H1 (cell line): ENCODE measurements at regions not wholly inside any gene's neighbourhood (a gene's known extent, or its start where the extent isn't known, plus 50 kb on each side); places are given as distances from the start of the nearest gene placed in this dataset.

Source experiments
- CTCF ChIA-PET: fragments of 300-600 bp; sonication (Branson Sonifier 250); formaldehyde crosslinking; loops from one replicate; lab custom pipeline; 2021; ENCODE audit not compliant: partially characterized antibody; lab: Charles Lee
- POLR2A ChIA-PET: fragments of 300-600 bp; sonication (Branson Sonifier 250); formaldehyde crosslinking; loops from one replicate; lab custom pipeline; 2021; ENCODE audit warnings: inconsistent platforms; ENCODE audit not compliant: partially characterized antibody; lab: Charles Lee
- DNase-seq, 2 experiments: peaks; one replicate each; pipeline versions ENCODE4 v3.0.0 to v3.0.0-alpha.2; 2010 to 2022; ENCODE audit warnings: low spot score in 2 of 2, low read depth in 1 of 2, mixed read lengths in 1 of 2
- FAIRE-seq: peaks from 2 replicates; lab custom pipeline; 2011; peaks lifted over from hg19 to GRCh38; lab: Jason Lieb, UNC
- H2AFZ ChIP-seq: 2 replicates; pipeline ENCODE4 v1.8.1; 2012; ENCODE audit warnings: low read length, inconsistent platforms
- H2AK5ac ChIP-seq: 2 replicates; pipeline ENCODE4 v1.6.1; 2013; ENCODE audit warnings: low read depth, low read length
- H2BK120ac ChIP-seq: replicated peaks from 2 replicates; pipeline ENCODE3; 2013; ENCODE audit warnings: low read depth, low read length, inconsistent platforms
- H2BK12ac ChIP-seq: 2 replicates; pipeline ENCODE4 v1.6.1; 2013; ENCODE audit warnings: low read depth, low read length
- H2BK15ac ChIP-seq: 2 replicates; pipeline ENCODE4 v1.6.1; 2013; ENCODE audit warnings: low read length
- H2BK20ac ChIP-seq: 2 replicates; pipeline ENCODE4 v1.6.1; 2013; ENCODE audit warnings: low read length
- H2BK5ac ChIP-seq: 2 replicates; pipeline ENCODE4 v1.6.1; 2013; ENCODE audit warnings: low read depth, low read length
- H3K14ac ChIP-seq: 2 replicates; pipeline ENCODE4 v1.6.1; 2013; ENCODE audit warnings: inconsistent platforms; ENCODE audit not compliant: insufficient read length
- H3K18ac ChIP-seq: 2 replicates; pipeline ENCODE4 v1.6.1; 2013; ENCODE audit warnings: low read length; ENCODE audit errors: extremely low read depth
- H3K23ac ChIP-seq: 2 replicates; pipeline ENCODE4 v1.6.1; 2013; ENCODE audit warnings: inconsistent platforms; ENCODE audit not compliant: insufficient read length
- H3K23me2 ChIP-seq: 2 replicates; pipeline ENCODE4 v1.6.1; 2013; ENCODE audit warnings: low read depth, low read length
- H3K27ac ChIP-seq: 2 replicates; pipeline ENCODE4 v1.6.1; 2011; ENCODE audit warnings: low read depth, low read length, inconsistent platforms
- H3K27me3 ChIP-seq, 4 experiments: replicated peaks in 1 of 4; 1 replicate in 1 of 4; 2 replicates in 3 of 4; pipeline versions ENCODE4 v1.6.1 to v1.8.1; 2011 to 2013; ENCODE audit warnings: low read length in 3 of 4, mild to moderate bottlenecking in 3 of 4, inconsistent platforms in 2 of 4, mixed read lengths in 2 of 4, moderate library complexity in 1 of 4; ENCODE audit not compliant: control insufficient read depth in 3 of 4, insufficient read depth in 3 of 4; ENCODE audit errors: extremely low read depth in 1 of 4
- H3K36me3 ChIP-seq, 4 experiments: 2 replicates each; pipeline versions ENCODE4 v1.6.1 to v1.8.1; 2011 to 2013; ENCODE audit warnings: mild to moderate bottlenecking in 4 of 4, low read length in 3 of 4, moderate library complexity in 2 of 4, control low read depth in 1 of 4, inconsistent platforms in 1 of 4; ENCODE audit not compliant: insufficient read depth in 4 of 4, control insufficient read depth in 2 of 4
- H3K4ac ChIP-seq: replicated peaks from 2 replicates; pipeline ENCODE3; 2013; ENCODE audit warnings: low read length, low read depth, mixed read lengths, inconsistent platforms; ENCODE audit not compliant: insufficient read length
- H3K4me1 ChIP-seq, 4 experiments: replicated peaks in 1 of 4; 1 replicate in 1 of 4; 2 replicates in 3 of 4; pipeline versions ENCODE4 v1.6.1 to v1.8.1; 2011 to 2013; ENCODE audit warnings: low read length in 3 of 4, inconsistent platforms in 2 of 4, mixed read lengths in 1 of 4; ENCODE audit not compliant: insufficient read depth in 4 of 4, control insufficient read depth in 3 of 4
- H3K4me2 ChIP-seq, 2 experiments: 2 replicates each; pipeline versions ENCODE4 v1.6.1 to v1.8.1; 2011 to 2013; ENCODE audit warnings: low read depth in 2 of 2, low read length in 2 of 2, control low read depth in 1 of 2, inconsistent platforms in 1 of 2, mild to moderate bottlenecking in 1 of 2; ENCODE audit not compliant: insufficient read depth in 1 of 2
- H3K4me3 ChIP-seq, 4 experiments: fragments of 200-600, 300-600 bp in 1 of 4; sonication (generic), shearing (Covaris generic), sonication (Bioruptor Twin) in 1 of 4; 2 replicates each; pipeline versions ENCODE4 v1.5.1 to v1.8.1; 2011 to 2016; ENCODE audit warnings: low read length in 4 of 4, low read depth in 3 of 4, control low read depth in 2 of 4, inconsistent platforms in 2 of 4, mild to moderate bottlenecking in 2 of 4, mixed read lengths in 1 of 4, moderate library complexity in 1 of 4; ENCODE audit not compliant: insufficient read depth in 2 of 4; ENCODE audit errors: extremely low read depth in 1 of 4
- H3K56ac ChIP-seq: replicated peaks from 2 replicates; pipeline ENCODE3; 2013; ENCODE audit warnings: low read depth, mild to moderate bottlenecking, mixed read lengths, low read length, inconsistent platforms; ENCODE audit not compliant: insufficient read length
- H3K79me1 ChIP-seq: 2 replicates; pipeline ENCODE4 v1.6.1; 2013; ENCODE audit warnings: low read depth, low read length, control low read depth
- H3K79me2 ChIP-seq, 2 experiments: 2 replicates each; pipeline versions ENCODE4 v1.6.1 to v1.8.1; 2012 to 2013; ENCODE audit warnings: low read length in 2 of 2, mild to moderate bottlenecking in 2 of 2, inconsistent platforms in 1 of 2; ENCODE audit not compliant: insufficient read depth in 2 of 2, control insufficient read depth in 1 of 2
- H3K9ac ChIP-seq, 4 experiments: replicated peaks in 1 of 4; 1 replicate in 1 of 4; 2 replicates in 3 of 4; pipeline versions ENCODE4 v1.6.1 to v1.8.1; 2011 to 2013; ENCODE audit warnings: low read depth in 3 of 4, low read length in 3 of 4, control low read depth in 2 of 4, mild to moderate bottlenecking in 2 of 4, moderate library complexity in 2 of 4, inconsistent platforms in 1 of 4; ENCODE audit errors: extremely low read depth in 1 of 4
- H3K9me3 ChIP-seq, 2 experiments: 2 replicates each; pipeline versions ENCODE4 v1.6.1 to v1.8.1; 2012 to 2013; ENCODE audit warnings: mild to moderate bottlenecking in 2 of 2, moderate library complexity in 2 of 2, control low read depth in 1 of 2, inconsistent platforms in 1 of 2, low read depth in 1 of 2, low read length in 1 of 2, mixed read lengths in 1 of 2; ENCODE audit not compliant: insufficient read depth in 2 of 2
- H4K20me1 ChIP-seq, 2 experiments: replicated peaks in 1 of 2; 2 replicates each; pipeline versions ENCODE3 to v1.8.1; 2011 to 2013; ENCODE audit warnings: inconsistent platforms in 2 of 2, low read length in 2 of 2, mild to moderate bottlenecking in 1 of 2; ENCODE audit not compliant: insufficient read depth in 2 of 2, control insufficient read depth in 1 of 2
- H4K5ac ChIP-seq: 2 replicates; pipeline ENCODE4 v1.6.1; 2013; ENCODE audit warnings: low read length, low read depth, mixed read lengths, inconsistent platforms; ENCODE audit not compliant: insufficient read length
- H4K8ac ChIP-seq: 2 replicates; pipeline ENCODE4 v1.8.0; 2013; ENCODE audit warnings: mild to moderate bottlenecking, moderate library complexity, low read length, inconsistent platforms; ENCODE audit not compliant: insufficient read depth; ENCODE audit errors: extremely low read depth
- H4K91ac ChIP-seq: replicated peaks from 2 replicates; pipeline ENCODE3; 2013; ENCODE audit warnings: low read length, mixed read lengths, inconsistent platforms; ENCODE audit not compliant: insufficient read length
- CTBP2 ChIP-seq: IDR thresholded peaks from 2 replicates; pipeline ENCODE4 v1.7.0; 2011; ENCODE audit warnings: borderline replicate concordance, mild to moderate bottlenecking, moderate library complexity, mixed read lengths, low read length; ENCODE audit not compliant: insufficient read depth, insufficient read length
- EP300 ChIP-seq, 2 experiments: IDR thresholded peaks; 1 replicate in 1 of 2; 2 replicates in 1 of 2; pipeline ENCODE4 v1.6.1; 2011 to 2012; ENCODE audit warnings: low read depth in 2 of 2, low read length in 2 of 2, mild to moderate bottlenecking in 2 of 2, borderline replicate concordance in 1 of 2, inconsistent platforms in 1 of 2, moderate library complexity in 1 of 2
- NRF1 ChIP-seq: IDR thresholded peaks from 2 replicates; pipeline ENCODE4 v1.6.1; 2011; ENCODE audit warnings: mild to moderate bottlenecking, low read depth, low read length, improper control_type of control experiment
- RBBP5 ChIP-seq: IDR thresholded peaks from 2 replicates; pipeline ENCODE4 v1.7.1; 2012; ENCODE audit warnings: low read depth, mild to moderate bottlenecking, inconsistent platforms, low read length, moderate library complexity, borderline replicate concordance
- TEAD4 ChIP-seq: IDR thresholded peaks from 2 replicates; pipeline ENCODE4 v1.6.1; 2012; ENCODE audit warnings: low read depth, low read length, inconsistent platforms, mixed read lengths
- WGBS, 2 experiments: shearing (Covaris generic) in 1 of 2; methylation state at CpG; one replicate each; pipeline versions ENCODE4 v1.1.6 to v1.1.7; 2013 to 2015; ENCODE audit warnings: low lambda C conversion rate in 2 of 2, mixed read lengths in 2 of 2, inconsistent platforms in 1 of 2, low coverage in 1 of 2, missing lambda C conversion rate in 1 of 2; ENCODE audit not compliant: insufficient replicate concordance in 2 of 2, insufficient coverage in 1 of 2, insufficient read length in 1 of 2; ENCODE audit errors: extremely low coverage in 1 of 2, missing lambda C conversion rate in 1 of 2; 5-methylcytosine and 5-hydroxymethylcytosine counted together
- TF ChIP-seq, protein P1 (sequence below), 3 experiments: IDR thresholded peaks; 1 replicate in 2 of 3; 2 replicates in 1 of 3; pipeline versions ENCODE4 v1.5.1 to v1.6.1; 2011; ENCODE audit warnings: low read length in 3 of 3, mild to moderate bottlenecking in 3 of 3, inconsistent platforms in 2 of 3, low read depth in 1 of 3, moderate library complexity in 1 of 3; ENCODE audit not compliant: insufficient read depth in 1 of 3; ENCODE audit errors: control extremely low read depth in 1 of 3

DNA sequence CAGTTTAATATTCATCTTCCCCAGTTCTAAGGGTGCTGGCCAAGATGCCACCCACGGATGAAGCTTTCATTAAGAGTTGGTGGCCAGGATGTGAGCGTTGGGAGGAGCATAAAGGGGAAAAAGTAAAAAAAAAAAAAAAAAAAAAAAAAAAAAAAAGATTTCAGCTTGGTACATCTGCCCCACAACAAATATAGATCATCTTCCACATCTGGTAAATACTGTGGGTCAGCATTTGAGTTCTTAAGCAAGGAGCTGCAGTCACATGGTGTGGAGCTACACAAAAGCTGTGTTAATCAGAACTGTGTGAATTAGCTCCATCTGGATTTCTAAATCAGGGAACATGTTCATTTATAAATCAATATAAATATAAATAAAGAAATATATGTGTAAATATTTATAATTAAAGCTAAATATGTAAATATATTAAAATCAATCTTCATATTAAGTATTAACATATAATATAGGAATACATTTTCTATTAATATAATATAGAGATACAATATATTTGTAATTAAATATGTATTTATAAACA, 262.3 kb downstream of the NUAK1 start:
- Histone ChIP-seq H3K9ac (no peak overlapping the region), H3K18ac (no peak overlapping the region), H2BK15ac (no peak overlapping the region), H4K5ac (no peak overlapping the region), H2BK120ac (no peak overlapping the region), H3K4me2 (no peak overlapping the region), H2BK12ac (no peak overlapping the region), H3K79me1 (no peaks in the 10 kb centered on the region), H3K23me2 (no peaks in the 10 kb centered on the region), H3K4me3 (no peak overlapping the region), H3K56ac (no peak overlapping the region), H2AK5ac (no peak overlapping the region), H3K23ac (no peak overlapping the region), H4K91ac (no peak overlapping the region), H3K9me3 (no peaks in the 10 kb centered on the region), H3K4me1 (no peaks in the 10 kb centered on the region), H3K14ac (no peak overlapping the region), H2BK20ac (no peak overlapping the region), H4K20me1 (no peaks in the 10 kb centered on the region), H3K27me3 (no peaks in the 10 kb centered on the region), H2BK5ac (no peak overlapping the region), H3K79me2 (no peaks in the 10 kb centered on the region), H3K27ac (no peak overlapping the region), H3K36me3 (no peaks in the 10 kb centered on the region), H3K4ac (no peak overlapping the region), H4K8ac (no peak overlapping the region), H2AFZ (0 out of 2 replicates have a peak overlapping the region, but pooled peaks have one; percentile 16)
- POLR2A ChIA-PET: no interaction called here
- DNase-seq (no peak), FAIRE-seq (no peak)
- TF ChIP-seq NRF1 (no peak), TEAD4 (no peak), EP300 (IDR thresholded peaks at IDR 0.05; ENCODE audit: borderline replicate concordance in 1 of 2, low read depth in 2 of 2, low read length in 2 of 2) (no peak), CTBP2 (no peak), RBBP5 (no peak)
- TF ChIP-seq, protein P1, sequence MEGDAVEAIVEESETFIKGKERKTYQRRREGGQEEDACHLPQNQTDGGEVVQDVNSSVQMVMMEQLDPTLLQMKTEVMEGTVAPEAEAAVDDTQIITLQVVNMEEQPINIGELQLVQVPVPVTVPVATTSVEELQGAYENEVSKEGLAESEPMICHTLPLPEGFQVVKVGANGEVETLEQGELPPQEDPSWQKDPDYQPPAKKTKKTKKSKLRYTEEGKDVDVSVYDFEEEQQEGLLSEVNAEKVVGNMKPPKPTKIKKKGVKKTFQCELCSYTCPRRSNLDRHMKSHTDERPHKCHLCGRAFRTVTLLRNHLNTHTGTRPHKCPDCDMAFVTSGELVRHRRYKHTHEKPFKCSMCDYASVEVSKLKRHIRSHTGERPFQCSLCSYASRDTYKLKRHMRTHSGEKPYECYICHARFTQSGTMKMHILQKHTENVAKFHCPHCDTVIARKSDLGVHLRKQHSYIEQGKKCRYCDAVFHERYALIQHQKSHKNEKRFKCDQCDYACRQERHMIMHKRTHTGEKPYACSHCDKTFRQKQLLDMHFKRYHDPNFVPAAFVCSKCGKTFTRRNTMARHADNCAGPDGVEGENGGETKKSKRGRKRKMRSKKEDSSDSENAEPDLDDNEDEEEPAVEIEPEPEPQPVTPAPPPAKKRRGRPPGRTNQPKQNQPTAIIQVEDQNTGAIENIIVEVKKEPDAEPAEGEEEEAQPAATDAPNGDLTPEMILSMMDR (IDR thresholded peaks at IDR 0.05; ENCODE audit: control extremely low read depth in 1 of 3, insufficient read depth in 1 of 3, low read depth in 1 of 3, low read length in 3 of 3): no peak
- CTCF ChIA-PET: interaction anchor here (0.8 to 1.9 kb wide), 2 partner anchors 170 to 173 kb away, joined by 3 to 4 read pairs; no protein-coding TSS in a partner anchor
- 73% methylated on average over 2 of the region's 2 CpGs; no CpG with 5 or more reads in 1 of the 2 experiments for WGBS, 2 experiments
